ENCODE measurements at regions not wholly inside any gene's neighbourhood (a gene's known extent, or its start where the extent isn't known, plus 50 kb on each side); places are given as distances from the start of the nearest gene placed in this dataset.

DNA sequence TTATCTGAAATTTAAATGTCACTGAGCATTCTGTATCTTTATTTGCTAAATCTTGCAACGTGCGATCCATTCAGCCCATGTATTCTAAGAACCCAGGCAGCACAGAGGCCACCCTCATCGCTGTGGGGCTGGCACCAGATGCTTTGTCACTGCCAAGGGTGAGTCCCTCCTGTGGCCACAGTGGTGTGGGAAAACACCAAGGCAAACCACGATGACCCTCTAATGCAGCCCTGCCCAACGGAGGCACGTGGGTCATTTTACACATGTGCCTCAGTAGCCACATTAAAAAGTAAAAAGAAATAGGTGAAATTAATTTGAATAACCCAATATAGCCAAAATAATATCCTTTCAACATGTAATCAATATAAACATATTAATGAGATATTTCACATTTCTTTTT is 221.7 kb downstream of the UNC5CL start:
- DNase-seq (ENCODE audit: insufficient read length) = no peak
- no peak for TF ChIP-seq POLR2AphosphoS5 (IDR thresholded peaks at IDR 0.05; ENCODE audit: low read depth, low read length)
- TF ChIP-seq TAF1 (IDR thresholded peaks at IDR 0.05; ENCODE audit: borderline replicate concordance, low read depth, low read length) = no peak
- TF ChIP-seq POLR2A (IDR thresholded peaks at IDR 0.05; ENCODE audit: low read depth, low read length) = no peak
- FAIRE-seq = no peak

GRCh38 chr6:40816601-40817000 is 222.4 kb downstream of the UNC5CL start:
- DNase-seq (ENCODE audit: insufficient read length) = no peak
- no peak for FAIRE-seq
- TF ChIP-seq TAF1 (IDR thresholded peaks at IDR 0.05; ENCODE audit: borderline replicate concordance, low read depth, low read length) = no peak
- no peak for TF ChIP-seq POLR2A (IDR thresholded peaks at IDR 0.05; ENCODE audit: low read depth, low read length)
- TF ChIP-seq POLR2AphosphoS5 (IDR thresholded peaks at IDR 0.05; ENCODE audit: low read depth, low read length) = no peak

GRCh38 chr6:40815731-40816130 is 223.3 kb downstream of the UNC5CL start:
- no peak for DNase-seq (ENCODE audit: insufficient read length)
- TF ChIP-seq POLR2A (IDR thresholded peaks at IDR 0.05; ENCODE audit: low read depth, low read length) (no peak), POLR2AphosphoS5 (IDR thresholded peaks at IDR 0.05; ENCODE audit: low read depth, low read length) (no peak), TAF1 (IDR thresholded peaks at IDR 0.05; ENCODE audit: borderline replicate concordance, low read depth, low read length) (no peak)
- FAIRE-seq = no peak

DNA sequence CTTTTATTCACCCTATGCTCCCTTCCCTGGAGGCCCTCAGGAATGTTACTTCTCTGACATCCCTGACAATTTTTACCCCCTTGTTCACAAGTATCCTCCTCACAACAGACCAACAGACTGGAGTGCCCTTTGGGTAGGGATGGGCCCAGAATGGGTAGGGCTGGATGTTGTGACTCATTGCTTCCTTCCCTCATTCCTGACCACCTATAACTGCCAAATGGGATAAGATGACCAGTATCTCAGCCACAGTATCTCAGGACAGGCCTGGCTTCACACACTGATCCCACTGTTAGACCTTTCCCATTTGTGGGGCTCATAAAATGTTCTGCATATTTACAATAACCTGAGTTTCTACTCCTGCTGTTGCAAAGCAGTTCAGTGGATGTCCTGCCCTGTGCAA is 223.0 kb upstream of the LRFN2 start:
- no peak for TF ChIP-seq POLR2AphosphoS5 (IDR thresholded peaks at IDR 0.05; ENCODE audit: low read depth, low read length)
- DNase-seq (ENCODE audit: insufficient read length) (no peak), FAIRE-seq (no peak)

DNA sequence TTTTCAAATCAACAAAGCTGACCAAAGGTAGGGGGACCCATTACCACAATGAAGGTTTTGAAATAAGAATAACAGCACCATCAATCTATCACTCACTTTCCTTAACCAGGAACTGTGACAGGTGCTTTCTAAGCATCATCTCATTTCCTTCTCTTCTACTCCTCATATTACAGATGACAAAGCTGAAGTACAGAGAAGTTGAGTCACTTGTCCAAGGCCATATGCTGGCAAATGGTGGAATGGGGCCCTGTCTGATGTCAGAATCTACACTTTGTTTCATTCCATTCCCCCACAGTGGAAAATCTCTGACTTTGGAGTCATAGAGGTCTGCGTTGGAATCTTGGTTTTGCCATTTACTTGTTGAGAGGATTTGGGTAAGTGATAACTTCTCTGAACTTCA is 222.5 kb upstream of the LRFN2 start:
- TF ChIP-seq TAF1 (IDR thresholded peaks at IDR 0.05; ENCODE audit: borderline replicate concordance, low read depth, low read length) (no peak), POLR2AphosphoS5 (IDR thresholded peaks at IDR 0.05; ENCODE audit: low read depth, low read length) (no peak), POLR2A (IDR thresholded peaks at IDR 0.05; ENCODE audit: low read depth, low read length) (no peak)
- FAIRE-seq (no peak), DNase-seq (ENCODE audit: insufficient read length) (no peak)

- DNase-seq (ENCODE audit: insufficient read length) (no peak), FAIRE-seq (no peak)
- no peak for TF ChIP-seq TAF1 (IDR thresholded peaks at IDR 0.05; ENCODE audit: borderline replicate concordance, low read depth, low read length)
These were observed 220.3 kb upstream of the LRFN2 start for GRCh38 chr6:40807484-40807883.

DNA sequence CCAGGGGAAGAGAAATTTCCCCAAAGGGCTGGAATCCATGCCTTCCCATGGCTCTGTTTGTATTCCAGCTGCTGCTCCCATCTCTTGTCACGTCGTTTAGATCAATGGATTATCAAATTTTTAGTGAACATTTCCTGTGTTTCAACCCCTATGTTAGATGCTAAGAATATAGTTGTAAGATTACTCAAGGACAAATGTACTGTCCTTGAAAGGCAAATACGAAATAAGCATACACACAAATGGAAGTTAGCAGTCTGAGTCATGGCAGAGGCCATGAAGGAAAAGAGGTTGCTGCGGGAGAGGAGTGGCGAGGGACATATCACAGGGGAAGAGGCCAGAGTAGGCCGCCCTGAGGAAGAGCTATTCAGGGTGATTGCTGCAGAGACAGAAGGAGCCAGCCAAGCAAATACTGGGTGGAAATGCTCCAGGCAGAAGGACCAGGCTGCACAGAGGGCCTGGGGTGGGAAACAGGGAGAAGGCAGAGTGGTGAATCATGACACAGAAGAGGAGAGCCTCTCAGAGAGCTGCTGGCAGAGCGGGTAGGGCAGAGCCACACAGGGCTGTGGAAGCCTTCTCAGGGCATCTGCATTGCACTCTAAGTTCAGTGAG is 219.2 kb upstream of the LRFN2 start:
- DNase-seq (ENCODE audit: insufficient read length) (no peak), FAIRE-seq (no peak)
- TF ChIP-seq TAF1 (IDR thresholded peaks at IDR 0.05; ENCODE audit: borderline replicate concordance, low read depth, low read length) (no peak), POLR2A (IDR thresholded peaks at IDR 0.05; ENCODE audit: low read depth, low read length) (no peak), POLR2AphosphoS5 (IDR thresholded peaks at IDR 0.05; ENCODE audit: low read depth, low read length) (no peak)

- TF ChIP-seq POLR2AphosphoS5 (IDR thresholded peaks at IDR 0.05; ENCODE audit: low read depth, low read length) = no peak
- no peak for TF ChIP-seq TAF1 (IDR thresholded peaks at IDR 0.05; ENCODE audit: borderline replicate concordance, low read depth, low read length)
- no peak for TF ChIP-seq POLR2A (IDR thresholded peaks at IDR 0.05; ENCODE audit: low read depth, low read length)
- DNase-seq (ENCODE audit: insufficient read length) (no peak), FAIRE-seq (no peak)
These were observed 218.2 kb upstream of the LRFN2 start for GRCh38 chr6:40805336-40805735.

DNA sequence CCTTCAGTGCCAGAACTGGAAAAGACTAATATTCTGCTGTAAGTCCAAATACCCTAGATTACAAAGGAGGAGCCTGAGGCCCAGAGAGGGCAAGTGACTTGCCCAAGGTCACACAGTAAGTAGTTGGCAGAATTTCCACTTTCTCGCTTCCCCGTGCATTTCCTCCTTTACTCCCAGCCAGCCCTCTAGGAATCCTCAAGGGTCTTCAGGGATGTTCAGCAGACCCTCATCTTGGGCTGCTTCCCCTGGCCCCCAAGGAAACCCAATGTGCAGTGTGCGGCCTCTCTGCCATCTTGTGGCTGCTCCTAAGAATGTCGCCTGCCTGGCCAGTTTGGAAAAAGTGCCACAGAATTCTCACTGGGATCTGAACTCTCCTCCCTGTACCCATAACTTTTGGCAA is 217.7 kb upstream of the LRFN2 start:
- FAIRE-seq (no peak), DNase-seq (ENCODE audit: insufficient read length) (no peak)
- no peak for TF ChIP-seq POLR2AphosphoS5 (IDR thresholded peaks at IDR 0.05; ENCODE audit: low read depth, low read length)
- TF ChIP-seq POLR2A (IDR thresholded peaks at IDR 0.05; ENCODE audit: low read depth, low read length) = no peak
- TF ChIP-seq TAF1 (IDR thresholded peaks at IDR 0.05; ENCODE audit: borderline replicate concordance, low read depth, low read length) = no peak

- TF ChIP-seq POLR2A (IDR thresholded peaks at IDR 0.05; ENCODE audit: low read depth, low read length) (no peak), POLR2AphosphoS5 (IDR thresholded peaks at IDR 0.05; ENCODE audit: low read depth, low read length) (no peak), TAF1 (IDR thresholded peaks at IDR 0.05; ENCODE audit: borderline replicate concordance, low read depth, low read length) (no peak)
- FAIRE-seq (no peak), DNase-seq (ENCODE audit: insufficient read length) (no peak)
These were observed 216.9 kb upstream of the LRFN2 start for GRCh38 chr6:40803897-40804702.

DNA sequence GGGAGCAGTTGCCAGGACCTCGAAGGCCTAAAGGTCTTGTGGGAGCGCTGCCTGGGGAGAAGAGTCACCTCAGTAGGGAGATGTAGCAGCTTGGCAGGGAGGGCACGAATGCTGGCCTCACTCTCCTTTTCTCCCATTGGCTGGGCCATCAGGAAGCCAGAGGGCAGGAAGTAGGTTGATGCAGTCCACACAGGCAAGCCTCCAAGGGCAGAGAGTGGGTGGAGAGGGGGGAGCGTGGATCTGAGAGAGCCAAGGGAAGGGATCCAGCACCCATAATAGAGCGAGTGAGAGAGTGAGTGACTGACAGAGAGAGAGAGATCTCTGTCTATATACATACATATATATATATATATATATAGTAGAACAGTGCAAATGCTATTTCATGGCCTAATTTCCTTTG is 215.3 kb upstream of the LRFN2 start:
- no peak for DNase-seq (ENCODE audit: insufficient read length)
- no peak for TF ChIP-seq POLR2A (IDR thresholded peaks at IDR 0.05; ENCODE audit: low read depth, low read length)
- no peak for TF ChIP-seq POLR2AphosphoS5 (IDR thresholded peaks at IDR 0.05; ENCODE audit: low read depth, low read length)
- no peak for TF ChIP-seq TAF1 (IDR thresholded peaks at IDR 0.05; ENCODE audit: borderline replicate concordance, low read depth, low read length)
- no peak for FAIRE-seq

DNA sequence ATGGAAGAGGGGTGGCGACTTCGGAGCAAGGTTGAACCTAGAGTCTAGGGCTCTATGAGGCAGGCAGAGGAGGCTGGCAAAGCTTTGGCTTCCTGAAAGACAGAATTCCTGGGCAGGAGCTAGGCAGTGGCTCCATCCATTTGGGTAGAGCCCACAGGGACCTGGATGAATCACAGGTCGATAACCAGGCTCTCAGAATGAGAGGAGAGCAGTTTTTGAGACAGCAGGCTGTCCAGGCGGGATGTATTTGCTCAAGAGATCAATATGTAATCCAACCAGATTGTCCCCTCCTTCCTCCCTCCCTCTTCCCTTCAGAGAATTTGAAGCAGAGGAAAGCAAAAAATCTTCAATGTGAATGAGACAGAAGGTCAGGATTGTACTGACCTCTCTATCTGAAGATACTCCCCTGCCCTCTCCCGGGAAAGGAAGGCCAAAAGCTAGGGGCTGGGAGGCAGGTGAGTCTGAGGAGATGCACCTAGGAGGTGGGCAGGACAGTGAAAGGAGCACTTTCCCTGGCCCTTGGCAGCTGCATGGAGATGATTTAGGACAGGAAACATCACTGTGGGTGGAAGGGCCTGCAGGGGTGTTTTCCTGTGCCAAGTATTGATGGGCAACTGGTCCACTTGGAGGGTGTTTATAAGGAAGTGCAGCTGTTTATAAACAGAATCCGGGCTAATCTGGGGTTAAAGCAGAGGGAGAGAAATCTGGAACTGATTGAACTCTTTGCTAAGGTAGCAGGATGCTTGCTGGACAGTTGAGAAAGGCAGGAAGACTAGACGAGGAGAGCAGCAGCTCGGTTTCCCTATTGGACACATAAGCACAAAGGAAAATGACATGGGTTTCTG is 212.4 kb upstream of the LRFN2 start:
- DNase-seq (ENCODE audit: insufficient read length) = no peak
- no peak for FAIRE-seq

More for the DNA sequence above, 212.4 kb upstream of the LRFN2 start:
- no peak for TF ChIP-seq POLR2A (IDR thresholded peaks at IDR 0.05; ENCODE audit: low read depth, low read length)
- no peak for TF ChIP-seq POLR2AphosphoS5 (IDR thresholded peaks at IDR 0.05; ENCODE audit: low read depth, low read length)
- no peak for TF ChIP-seq TAF1 (IDR thresholded peaks at IDR 0.05; ENCODE audit: borderline replicate concordance, low read depth, low read length)
